Effector memory CD8-positive, alpha-beta T cell (primary cell): ENCODE measurements at regions not wholly inside any gene's neighbourhood (a gene's known extent, or its start where the extent isn't known, plus 50 kb on each side); places are given as distances from the start of the nearest gene placed in this dataset.
"Not testable (repeated sequence)": the region's sequence is repeated elsewhere in the genome, so short reads cannot be mapped to it uniquely, and the experiment has no call there.

Source experiments
- ATAC-seq: fragments of 150-1000 bp; cut with Tn5 transposase; replicated peaks from 2 replicates; pipeline ENCODE4 v1.10.0; 2021; ENCODE audit warnings: mild to moderate bottlenecking, moderate library complexity
- DNase-seq, 3 experiments: peaks; one replicate each; pipeline ENCODE4 v3.0.0; 2021
- H3K27ac Mint-ChIP-seq, 2 donors: one replicate each; pipeline ENCODE4 v1.8.0; 2022; ENCODE audit warnings: mild to moderate bottlenecking in 2 of 2, mixed read lengths in 2 of 2, moderate library complexity in 2 of 2
- H3K27me3 Mint-ChIP-seq, 2 donors: one replicate each; pipeline ENCODE4 v1.8.0; 2022; ENCODE audit warnings: mixed read lengths in 2 of 2
- H3K36me3 Mint-ChIP-seq: one replicate; pipeline ENCODE4 v1.8.0; 2022; ENCODE audit warnings: mild to moderate bottlenecking, moderate library complexity, mixed read lengths; ENCODE audit not compliant: insufficient read depth
- H3K4me1 Mint-ChIP-seq, 2 donors: one replicate each; pipeline ENCODE4 v1.8.0; 2022; ENCODE audit warnings: low read depth in 2 of 2, mixed read lengths in 2 of 2
- H3K4me3 Mint-ChIP-seq, 2 donors: one replicate each; pipeline ENCODE4 v1.8.0; 2022; ENCODE audit warnings: mild to moderate bottlenecking in 2 of 2, mixed read lengths in 2 of 2, moderate library complexity in 2 of 2
- H3K9me3 Mint-ChIP-seq, 2 donors: one replicate each; pipeline ENCODE4 v1.8.0; 2022; ENCODE audit warnings: mixed read lengths in 2 of 2

GRCh38 chr22:23451452-23452230 is 128.4 kb downstream of the IGLL1 start:
- H3K4me1 Mint-ChIP-seq, ATAC-seq, DNase-seq, H3K36me3 Mint-ChIP-seq, H3K9me3 Mint-ChIP-seq, H3K4me3 Mint-ChIP-seq, H3K27ac Mint-ChIP-seq: not testable (repeated sequence)
- peaks cover 14 to 48% of the 10 kb centered on the region in 2 donors for H3K27me3 Mint-ChIP-seq

DNA sequence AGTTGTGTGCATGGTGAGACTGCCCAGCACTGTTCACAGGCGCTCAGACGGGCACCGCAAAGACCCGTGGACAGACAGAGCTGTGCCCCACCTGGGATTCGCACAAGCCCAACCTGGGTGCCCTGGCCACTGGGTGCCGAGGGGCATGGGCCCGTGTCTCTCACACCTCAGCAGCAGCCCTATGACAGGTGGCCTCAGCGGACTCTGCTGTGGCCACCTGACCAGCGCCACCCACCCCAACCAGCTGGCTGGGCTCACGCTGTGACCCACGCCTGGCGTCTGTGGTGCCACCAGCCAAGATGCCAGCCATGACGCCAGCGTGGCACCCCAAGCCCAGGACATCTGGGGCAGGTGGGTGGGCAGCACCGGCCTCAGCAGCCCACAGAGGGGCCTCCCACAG is 129.3 kb downstream of the IGLL1 start:
- DNase-seq, H3K4me3 Mint-ChIP-seq, ATAC-seq, H3K4me1 Mint-ChIP-seq, H3K36me3 Mint-ChIP-seq, H3K9me3 Mint-ChIP-seq, H3K27ac Mint-ChIP-seq: not testable (repeated sequence)
- H3K27me3 Mint-ChIP-seq, result peaks cover 6 to 40% of the 10 kb centered on the region in 2 donors

DNA sequence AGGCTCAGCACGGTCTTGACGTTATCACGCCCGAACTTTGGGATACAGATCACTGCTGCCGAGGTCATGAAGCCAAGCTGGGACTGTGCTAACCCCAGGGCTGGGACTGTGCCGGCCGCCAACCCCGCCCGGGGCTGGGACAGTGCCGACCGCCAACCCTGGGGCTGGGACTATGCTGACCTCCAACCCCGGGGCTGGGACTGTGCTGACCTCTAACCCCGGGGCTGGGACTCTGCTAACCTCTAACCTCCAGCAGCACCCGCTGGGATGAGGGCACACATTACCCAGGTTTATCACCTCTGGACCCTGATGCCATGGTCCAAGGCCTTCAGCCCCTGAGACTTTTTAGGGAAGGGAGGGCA is 129.7 kb downstream of the IGLL1 start:
- H3K9me3 Mint-ChIP-seq, result peaks cover 2 to 7% of the 10 kb centered on the region in 2 donors
- ATAC-seq (no peak), DNase-seq (no peak)
- H3K27me3 Mint-ChIP-seq, result peaks cover 6 to 36% of the 10 kb centered on the region in 2 donors
- H3K4me1 Mint-ChIP-seq, result no peaks in the 10 kb centered on the region
- no peak overlapping the region for H3K27ac Mint-ChIP-seq
- no peak overlapping the region for H3K4me3 Mint-ChIP-seq
- no peaks in the 10 kb centered on the region for H3K36me3 Mint-ChIP-seq

DNA sequence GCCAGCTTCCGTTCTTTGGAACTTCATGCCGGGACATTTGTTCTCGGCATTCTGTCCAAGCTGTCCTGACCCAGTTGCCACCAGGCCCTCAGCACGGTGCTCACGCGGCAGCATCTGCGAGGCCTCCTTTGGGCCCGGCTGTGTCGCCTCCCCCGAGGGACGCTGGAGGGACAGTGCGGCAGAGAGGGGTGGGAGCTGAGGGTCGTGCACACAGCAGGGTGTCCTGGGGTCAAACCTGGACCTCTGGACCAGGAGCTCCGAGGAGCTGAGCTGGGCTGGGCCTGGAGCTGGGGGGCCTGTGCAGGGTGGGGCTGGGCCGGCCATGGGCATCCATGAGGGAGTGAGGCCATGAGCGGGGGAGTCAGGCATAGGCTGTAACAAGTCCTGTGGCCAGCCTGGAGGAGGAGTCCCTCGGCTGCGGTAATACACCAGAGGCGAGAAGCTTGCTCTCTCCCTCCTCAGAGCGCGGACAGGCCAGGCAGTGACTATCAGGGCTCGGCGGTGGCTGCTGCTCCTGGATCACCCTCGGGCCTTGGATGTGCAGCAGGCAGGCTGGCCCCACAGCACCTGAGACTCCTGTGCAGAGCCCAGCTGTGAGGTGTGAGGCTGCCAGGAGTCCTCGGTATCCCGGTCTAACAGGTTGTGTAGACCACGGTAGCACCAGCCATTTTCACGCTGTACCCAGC is 130.2 kb downstream of the IGLL1 start:
- not testable (repeated sequence) for H3K4me3 Mint-ChIP-seq, H3K36me3 Mint-ChIP-seq, ATAC-seq, H3K27ac Mint-ChIP-seq, H3K9me3 Mint-ChIP-seq, H3K4me1 Mint-ChIP-seq, DNase-seq
- H3K27me3 Mint-ChIP-seq, result peaks cover 6 to 31% of the 10 kb centered on the region in 2 donors

DNA sequence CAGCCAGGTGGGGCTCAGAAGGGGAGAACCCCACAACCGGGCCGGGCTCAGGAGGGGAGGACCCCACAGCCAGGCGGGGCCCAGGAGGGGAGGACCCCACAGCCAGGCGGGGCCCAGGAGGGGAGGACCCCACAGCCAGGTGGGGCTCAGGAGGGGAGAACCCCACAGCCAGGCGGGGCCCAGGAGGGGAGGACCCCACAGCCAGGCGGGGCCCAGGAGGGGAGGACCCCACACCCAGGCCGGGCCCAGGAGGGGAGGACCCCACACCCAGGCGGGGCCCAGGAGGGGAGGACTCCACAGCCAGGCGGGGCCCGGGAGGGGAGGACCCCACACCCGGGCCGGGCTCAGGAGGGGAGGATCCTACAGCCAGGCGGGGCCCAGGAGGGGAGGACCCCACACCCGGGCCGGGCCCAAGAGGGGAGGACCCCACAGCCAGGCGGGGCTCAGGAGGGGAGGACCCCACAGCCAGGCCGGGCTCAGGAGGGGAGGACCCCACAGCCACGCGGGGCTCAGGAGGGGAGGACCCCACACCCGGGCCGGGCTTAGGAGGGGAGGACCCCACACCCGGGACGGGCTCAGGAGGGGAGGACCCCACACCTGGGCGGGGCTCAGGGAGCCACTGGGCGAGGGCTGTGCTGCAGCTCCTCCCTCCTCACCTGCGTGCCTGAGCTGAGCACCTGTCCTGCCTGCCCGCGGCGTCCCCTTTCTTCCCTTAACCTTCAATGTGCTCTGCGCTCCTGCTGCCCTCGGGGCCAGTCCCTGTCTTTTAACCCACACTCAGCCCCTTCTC is 131.4 kb downstream of the IGLL1 start:
- ATAC-seq, H3K27ac Mint-ChIP-seq, DNase-seq, H3K4me1 Mint-ChIP-seq, H3K9me3 Mint-ChIP-seq, H3K36me3 Mint-ChIP-seq, H3K4me3 Mint-ChIP-seq: not testable (repeated sequence)
- peaks cover 5 to 20% of the 10 kb centered on the region in 2 donors for H3K27me3 Mint-ChIP-seq

DNA sequence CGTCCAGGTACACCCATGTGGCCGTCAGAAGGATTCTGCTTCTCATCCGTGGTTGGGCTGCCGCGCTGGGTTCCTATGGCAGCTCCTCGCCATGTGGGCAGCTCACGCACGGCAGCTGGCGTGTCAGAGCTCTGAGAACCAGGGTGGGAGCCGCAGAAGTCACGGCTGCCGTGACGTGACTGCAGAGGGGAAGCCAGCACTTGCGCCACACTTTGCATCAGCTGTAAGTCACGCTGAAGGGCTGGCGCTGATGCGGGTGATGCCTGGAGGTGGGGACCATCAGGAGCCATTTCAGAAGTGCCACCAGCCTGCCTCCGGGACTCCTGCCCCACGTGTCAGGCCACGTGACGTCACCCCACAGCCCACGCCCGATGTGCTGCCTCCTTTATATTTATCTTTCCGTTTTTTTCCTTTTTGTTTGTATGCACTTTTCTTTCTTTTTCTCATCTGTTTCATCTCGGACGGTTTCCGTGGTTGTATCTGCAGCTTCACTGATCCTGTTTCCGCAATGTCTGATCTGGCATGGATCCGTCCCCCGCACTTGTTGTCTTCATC is 133.2 kb downstream of the IGLL1 start:
- Mint-ChIP-seq H3K36me3 (no peaks in the 10 kb centered on the region), H3K27me3 (peaks cover 0 to 3% of the 10 kb centered on the region in 2 donors), H3K27ac (no peak overlapping the region), H3K9me3 (peaks cover 2 to 7% of the 10 kb centered on the region in 2 donors), H3K4me1 (no peaks in the 10 kb centered on the region), H3K4me3 (no peak overlapping the region)
- no peak for ATAC-seq
- no peak for DNase-seq

DNA sequence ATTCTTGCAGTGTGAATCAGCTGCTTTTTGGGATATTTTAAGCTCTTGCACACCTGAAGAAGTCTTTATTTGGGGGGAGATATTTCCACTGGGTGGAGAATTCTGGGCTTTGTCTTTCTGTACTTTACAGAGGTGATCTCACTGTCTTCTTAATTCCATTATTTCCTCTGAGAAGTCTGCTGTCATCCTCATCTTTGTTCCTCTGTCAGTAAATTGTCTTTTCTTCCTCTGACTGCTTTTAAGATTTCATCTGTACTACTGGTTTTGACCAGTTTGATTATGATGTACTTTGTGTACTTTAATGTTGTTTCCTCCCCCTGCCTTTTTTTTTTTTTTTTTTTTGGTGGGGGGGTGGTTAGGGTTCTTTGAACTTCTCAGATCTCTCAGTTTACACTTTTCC is 133.9 kb downstream of the IGLL1 start:
- not testable (repeated sequence) for H3K27ac Mint-ChIP-seq, H3K4me3 Mint-ChIP-seq, H3K27me3 Mint-ChIP-seq, H3K9me3 Mint-ChIP-seq, DNase-seq, H3K4me1 Mint-ChIP-seq, ATAC-seq, H3K36me3 Mint-ChIP-seq

GRCh38 chr22:23443905-23444304 is 136.2 kb downstream of the IGLL1 start:
- not testable (repeated sequence) for H3K9me3 Mint-ChIP-seq

GRCh38 chr22:23439581-23439980 is 140.5 kb downstream of the IGLL1 start:
- H3K27me3 Mint-ChIP-seq, result peaks cover 6 to 33% of the 10 kb centered on the region in 2 donors
- not testable (repeated sequence) for H3K36me3 Mint-ChIP-seq, H3K4me1 Mint-ChIP-seq, ATAC-seq, H3K27ac Mint-ChIP-seq, H3K9me3 Mint-ChIP-seq, DNase-seq, H3K4me3 Mint-ChIP-seq

More at GRCh38 chr22:23443905-23444304, 136.2 kb downstream of the IGLL1 start:
- H3K4me1 Mint-ChIP-seq, H3K36me3 Mint-ChIP-seq, ATAC-seq, H3K27ac Mint-ChIP-seq, H3K27me3 Mint-ChIP-seq, H3K4me3 Mint-ChIP-seq, DNase-seq: not testable (repeated sequence)

GRCh38 chr22:23438216-23438615 is 141.9 kb downstream of the IGLL1 start:
- Mint-ChIP-seq H3K9me3 (no peaks in the 10 kb centered on the region), H3K27me3 (peaks cover 6 to 44% of the 10 kb centered on the region in 2 donors), H3K4me3 (no peak overlapping the region), H3K27ac (no peak overlapping the region), H3K36me3 (no peaks in the 10 kb centered on the region), H3K4me1 (peaks cover 0 to 3% of the 10 kb centered on the region in 2 donors)
- ATAC-seq (no peak), DNase-seq (no peak)

- Mint-ChIP-seq H3K4me1 (peaks cover 0 to 4% of the 10 kb centered on the region in 2 donors), H3K36me3 (no peaks in the 10 kb centered on the region)
Measured at GRCh38 chr22:23437779-23438178, 142.3 kb downstream of the IGLL1 start.

DNA sequence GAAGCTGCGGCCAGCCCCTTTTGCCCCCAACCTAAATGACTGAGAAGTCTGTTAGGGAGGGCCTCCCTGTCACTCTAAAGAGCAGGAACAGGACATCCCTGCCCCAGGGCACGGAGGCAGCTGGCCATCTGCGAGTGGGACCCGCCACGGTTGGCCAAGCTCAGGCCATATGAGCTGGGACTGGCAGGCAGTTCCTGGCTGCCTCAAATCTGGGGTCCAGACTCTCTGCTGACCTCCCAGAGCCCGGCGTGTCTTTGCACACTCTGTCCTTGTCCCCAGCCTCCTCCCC is 143.0 kb downstream of the IGLL1 start:
- not testable (repeated sequence) for H3K36me3 Mint-ChIP-seq, ATAC-seq, H3K4me1 Mint-ChIP-seq, H3K9me3 Mint-ChIP-seq, H3K27ac Mint-ChIP-seq, H3K4me3 Mint-ChIP-seq, DNase-seq
- peaks cover 6 to 54% of the 10 kb centered on the region in 2 donors for H3K27me3 Mint-ChIP-seq

More at GRCh38 chr22:23437779-23438178, 142.3 kb downstream of the IGLL1 start:
- H3K4me3 Mint-ChIP-seq, result no peak overlapping the region
- H3K27me3 Mint-ChIP-seq, result peaks cover 6 to 48% of the 10 kb centered on the region in 2 donors
- ATAC-seq, result no peak
- no peak overlapping the region for H3K27ac Mint-ChIP-seq
- no peak for DNase-seq
- H3K9me3 Mint-ChIP-seq, result no peaks in the 10 kb centered on the region

DNA sequence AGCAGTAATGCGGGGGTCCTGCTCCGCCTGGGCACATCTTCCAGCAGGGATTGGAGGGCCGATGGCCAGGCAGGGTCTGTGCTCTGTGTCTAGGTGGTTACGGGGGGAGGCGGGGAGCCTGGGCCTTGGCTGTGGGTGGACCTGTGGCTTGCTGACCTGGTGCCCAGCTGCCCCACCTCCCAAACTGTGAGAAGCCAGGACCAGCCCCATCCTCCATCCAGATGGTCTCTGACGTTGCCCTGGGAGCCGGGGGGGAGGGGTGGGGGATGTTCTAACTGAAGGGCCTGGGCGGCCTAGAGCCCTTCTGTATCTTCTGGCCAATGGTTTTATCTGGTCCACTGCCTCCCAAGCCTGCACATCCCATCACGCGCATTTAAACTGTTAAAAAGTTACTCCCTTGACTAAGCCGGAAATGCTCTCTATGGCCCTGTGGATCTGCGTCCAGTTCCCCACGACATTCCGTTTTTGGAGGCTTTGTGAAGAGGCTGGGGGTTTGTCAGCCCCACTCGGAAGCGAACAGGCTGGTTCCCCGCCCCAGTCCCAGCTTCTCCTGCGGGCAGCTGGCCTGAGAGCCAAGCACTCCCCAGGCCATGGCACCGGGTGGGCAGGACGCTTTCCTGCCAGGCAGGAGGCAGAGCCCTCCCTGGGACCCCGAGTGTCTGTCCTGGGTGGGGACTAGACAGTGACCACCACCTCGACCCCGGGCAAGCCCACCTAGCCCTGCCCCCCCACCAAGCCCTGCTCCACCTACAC is 143.6 kb downstream of the IGLL1 start:
- not testable (repeated sequence) for H3K27ac Mint-ChIP-seq, H3K9me3 Mint-ChIP-seq, H3K4me1 Mint-ChIP-seq, H3K4me3 Mint-ChIP-seq, DNase-seq, ATAC-seq, H3K36me3 Mint-ChIP-seq
- peaks cover 11 to 59% of the 10 kb centered on the region in 2 donors for H3K27me3 Mint-ChIP-seq
